HAP-1 (cell line): ENCODE measurements at regions not wholly inside any gene's neighbourhood (a gene's known extent, or its start where the extent isn't known, plus 50 kb on each side); places are given as distances from the start of the nearest gene placed in this dataset.
"Not testable (repeated sequence)": the region's sequence is repeated elsewhere in the genome, so short reads cannot be mapped to it uniquely, and the experiment has no call there.

Source experiments
- DNase-seq, 2 experiments: peaks; one replicate each; pipeline ENCODE4 v3.0.0-alpha.2; 2016 to 2020; ENCODE audit warnings: low spot score in 2 of 2
- H3K27me3 ChIP-seq: fragments of 250-450 bp; sonication (Bioruptor Pico); 2 replicates; pipeline ENCODE4 v1.5.1; 2020; ENCODE audit warnings: low read depth, mild to moderate bottlenecking, moderate library complexity
- H3K36me3 ChIP-seq: fragments of 250-450 bp; sonication (Bioruptor Pico); replicated peaks from 2 replicates; pipeline ENCODE4 v1.5.1; 2020; ENCODE audit warnings: mild to moderate bottlenecking
- H3K4me1 ChIP-seq: fragments of 250-450 bp; sonication (Bioruptor Pico); 2 replicates; pipeline ENCODE4 v1.5.1; 2020; ENCODE audit warnings: mild to moderate bottlenecking
- H3K4me3 ChIP-seq: fragments of 250-450 bp; sonication (Bioruptor Pico); 2 replicates; pipeline ENCODE4 v1.5.1; 2020; ENCODE audit warnings: mild to moderate bottlenecking, moderate library complexity
- H3K9me3 ChIP-seq: fragments of 250-450 bp; sonication (Bioruptor Pico); 2 replicates; pipeline ENCODE4 v1.5.1; 2020; ENCODE audit warnings: mild to moderate bottlenecking, moderate library complexity
- in situ Hi-C: fragments of 300-500 bp; cut with MboI; formaldehyde crosslinking; loops from 3 replicates; pipeline ENCODE4 v1.14.3; 2020; ENCODE audit warnings: low sequenced_read_pairs, inconsistent platforms, mixed read lengths

DNA sequence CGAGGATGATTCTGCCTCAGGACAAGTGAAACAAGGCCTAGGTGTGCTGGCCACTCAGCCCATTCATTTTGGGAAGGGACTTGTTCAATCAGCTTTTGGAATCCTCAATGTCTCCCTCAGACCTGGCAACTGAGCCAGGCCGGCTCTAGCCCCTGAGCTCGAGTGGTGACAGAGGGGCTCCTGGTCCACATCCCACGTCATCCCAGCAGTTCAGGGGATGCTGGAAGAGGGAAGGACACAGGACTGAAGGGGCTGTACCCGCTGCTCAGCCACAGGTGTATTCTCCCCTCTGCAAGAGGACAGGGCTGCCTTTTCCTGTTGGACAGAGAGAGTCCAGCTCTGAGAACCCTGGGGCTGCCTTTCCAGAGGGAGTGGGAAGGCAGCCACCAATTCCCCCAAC is 244.6 kb upstream of the SFSWAP start:
- H3K27me3 ChIP-seq, result no peaks in the 10 kb centered on the region
- H3K9me3 ChIP-seq, result no peaks in the 10 kb centered on the region
- in situ Hi-C loops, result no loop called here
- H3K36me3 ChIP-seq, result no peaks in the 10 kb centered on the region
- no peak overlapping the region for H3K4me3 ChIP-seq
- no peaks in the 10 kb centered on the region for H3K4me1 ChIP-seq
- no peak for DNase-seq

DNA sequence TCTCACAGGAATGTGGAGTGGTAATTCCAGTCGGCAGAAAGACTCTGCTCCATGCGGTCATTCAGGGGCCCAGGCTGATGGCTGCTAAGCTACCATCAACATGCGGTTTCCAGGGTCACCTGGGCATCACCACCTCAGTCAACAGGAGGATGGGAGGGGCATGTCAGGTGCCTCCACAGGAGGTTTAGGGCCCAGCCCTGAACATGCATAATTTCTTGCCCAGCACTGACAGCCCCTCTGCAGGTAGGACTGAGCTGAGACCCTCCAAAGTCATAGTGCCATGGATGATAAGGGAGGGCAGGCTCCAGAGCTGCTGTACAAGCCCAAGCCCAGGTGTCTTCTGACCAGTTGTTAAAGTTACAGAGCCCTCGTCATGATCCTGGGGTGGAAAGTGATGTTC is 244.0 kb upstream of the SFSWAP start:
- in situ Hi-C loops, result no loop called here
- Histone ChIP-seq H3K4me1 (no peaks in the 10 kb centered on the region), H3K9me3 (no peaks in the 10 kb centered on the region), H3K4me3 (no peak overlapping the region), H3K27me3 (no peaks in the 10 kb centered on the region), H3K36me3 (no peaks in the 10 kb centered on the region)
- no peak for DNase-seq

DNA sequence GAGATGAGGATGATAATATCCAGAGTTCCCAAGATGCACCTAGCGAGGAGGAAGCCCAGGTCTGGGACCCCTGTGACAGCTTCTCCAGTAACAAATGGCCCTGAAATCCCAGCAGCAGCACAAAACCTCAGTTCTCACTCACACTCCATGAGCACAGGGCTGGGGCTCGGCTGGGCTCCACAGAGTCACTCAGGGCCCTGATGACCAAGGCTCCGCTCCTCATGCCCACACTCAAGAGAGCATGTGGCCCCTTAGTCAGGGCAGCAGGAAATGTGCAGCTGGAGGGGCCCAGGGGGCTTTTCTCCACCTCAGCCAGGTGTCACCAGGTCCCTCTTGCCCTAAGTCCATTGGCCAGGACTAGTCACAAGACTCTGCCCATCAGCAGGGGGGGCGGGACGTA is 242.7 kb upstream of the SFSWAP start:
- in situ Hi-C loops, result no loop called here
- Histone ChIP-seq H3K4me3 (no peak overlapping the region), H3K4me1 (no peaks in the 10 kb centered on the region), H3K27me3 (no peaks in the 10 kb centered on the region), H3K36me3 (no peaks in the 10 kb centered on the region), H3K9me3 (no peaks in the 10 kb centered on the region)
- no peak for DNase-seq

DNA sequence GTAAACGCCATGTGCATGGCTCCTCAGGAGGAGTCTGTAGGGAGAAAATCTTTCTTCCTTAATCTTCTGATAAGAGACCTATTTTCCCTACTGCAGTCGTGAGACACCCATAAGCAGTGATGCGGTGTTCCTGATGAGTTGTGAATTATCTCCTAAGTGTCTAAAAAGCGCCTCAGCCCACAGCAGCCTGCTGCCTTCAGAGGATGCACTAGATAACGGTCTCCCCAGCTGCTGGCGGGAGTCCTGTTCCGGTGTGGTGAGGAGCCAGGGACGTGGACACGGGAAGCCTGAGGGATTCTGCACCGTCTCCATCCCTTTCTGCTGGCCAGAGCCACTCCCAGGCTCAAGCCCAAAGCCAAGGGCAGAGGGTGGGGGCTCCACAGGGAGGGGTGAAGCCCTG is 240.9 kb upstream of the SFSWAP start:
- H3K9me3 ChIP-seq, DNase-seq, H3K4me1 ChIP-seq, H3K27me3 ChIP-seq, H3K36me3 ChIP-seq, in situ Hi-C loops, H3K4me3 ChIP-seq: not testable (repeated sequence)

DNA sequence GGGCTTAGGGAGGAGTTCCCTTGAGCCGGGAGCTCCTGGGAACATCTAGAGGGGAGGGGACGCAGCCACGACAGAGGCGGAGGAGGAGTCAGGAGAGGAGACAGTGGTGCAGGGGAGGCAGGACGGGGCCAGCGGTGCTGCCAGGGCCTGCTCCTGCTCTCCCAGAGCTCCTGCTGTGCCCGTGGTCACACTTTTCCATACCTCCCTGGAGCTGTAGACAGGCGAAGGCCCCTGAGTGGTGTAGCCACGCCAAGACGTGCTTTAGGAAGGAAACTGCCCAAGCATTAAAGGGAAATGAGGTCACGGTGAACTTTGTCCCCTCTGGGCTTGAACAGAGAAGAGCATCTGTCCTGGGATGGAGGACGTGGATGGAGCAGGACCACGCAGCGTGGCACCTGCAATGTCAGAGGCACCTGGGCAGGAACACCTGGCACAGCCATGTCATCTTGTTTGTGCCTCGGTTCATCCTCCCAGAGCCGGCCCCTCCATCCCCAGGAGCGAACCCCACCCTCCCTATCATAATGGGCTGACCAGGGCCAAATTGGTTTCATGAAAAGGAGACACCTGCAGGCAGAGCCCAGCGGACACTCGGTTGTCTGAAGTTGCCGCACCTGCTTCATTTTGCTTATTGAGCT is 239.5 kb upstream of the SFSWAP start:
- in situ Hi-C loops, result no loop called here
- Histone ChIP-seq H3K27me3 (no peaks in the 10 kb centered on the region), H3K4me1 (no peaks in the 10 kb centered on the region), H3K9me3 (no peaks in the 10 kb centered on the region), H3K4me3 (no peak overlapping the region), H3K36me3 (no peaks in the 10 kb centered on the region)
- DNase-seq, result no peak

DNA sequence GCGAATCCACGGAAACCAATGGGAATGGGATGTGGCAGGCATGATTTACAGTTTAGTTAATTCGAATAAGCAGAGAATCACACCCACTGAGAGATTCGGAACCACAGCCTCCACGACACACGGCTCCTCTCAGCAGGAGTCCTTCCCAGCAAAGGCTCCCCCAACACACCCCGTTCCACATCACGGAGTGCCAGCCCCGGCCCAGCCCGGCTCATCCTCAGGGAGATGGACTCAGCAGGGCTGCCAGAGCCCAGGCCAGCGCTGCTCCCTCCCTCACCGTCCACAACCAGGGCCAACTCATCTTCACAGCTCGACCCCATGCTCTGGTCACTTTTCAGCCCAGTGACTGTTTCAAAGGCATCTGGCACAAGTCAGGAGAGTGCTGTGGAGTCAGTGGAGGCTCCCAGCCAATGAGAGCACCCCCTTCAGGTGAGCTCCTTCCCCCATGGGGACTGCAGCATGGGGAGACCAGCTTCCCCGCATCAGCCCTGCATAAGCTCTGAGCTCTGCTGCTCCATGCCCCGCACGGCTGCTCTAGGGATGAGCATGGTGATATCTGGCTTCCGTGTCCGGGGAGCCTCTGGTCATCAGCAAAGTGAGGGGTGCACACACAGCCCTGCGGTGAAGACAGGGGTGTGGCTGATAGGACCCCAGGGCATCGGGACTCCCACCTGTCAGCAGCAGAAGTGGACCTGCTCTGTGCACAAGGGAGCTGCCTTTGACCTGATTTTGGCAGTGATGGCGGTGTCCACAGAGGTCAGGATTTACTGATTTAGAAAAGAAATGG is 238.8 kb upstream of the SFSWAP start:
- no peaks in the 10 kb centered on the region for H3K9me3 ChIP-seq
- in situ Hi-C loops, result no loop called here
- no peak overlapping the region for H3K4me3 ChIP-seq
- no peaks in the 10 kb centered on the region for H3K4me1 ChIP-seq
- no peaks in the 10 kb centered on the region for H3K27me3 ChIP-seq
- no peak for DNase-seq
- no peaks in the 10 kb centered on the region for H3K36me3 ChIP-seq

DNA sequence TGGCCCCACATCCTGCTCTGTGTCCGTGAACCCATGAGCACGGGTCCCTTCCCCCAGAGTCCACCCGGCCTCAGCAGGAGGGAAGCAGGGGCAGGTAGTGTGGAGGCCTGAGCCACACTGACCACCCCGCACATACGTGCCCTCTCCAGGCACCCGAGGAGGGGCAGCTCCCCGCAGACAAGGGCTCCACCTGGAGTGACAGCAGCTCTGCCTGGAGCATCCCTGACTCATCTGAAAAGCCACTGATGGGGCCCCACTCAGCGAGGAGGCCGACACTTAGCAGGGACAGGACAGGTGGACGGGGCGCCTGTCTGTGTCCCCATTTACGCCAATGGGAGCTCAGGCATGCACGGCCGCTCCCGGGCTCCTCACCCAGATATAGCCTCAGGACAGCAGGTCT is 237.6 kb upstream of the SFSWAP start:
- Histone ChIP-seq H3K9me3 (no peaks in the 10 kb centered on the region), H3K4me3 (no peak overlapping the region), H3K4me1 (no peaks in the 10 kb centered on the region), H3K27me3 (no peaks in the 10 kb centered on the region), H3K36me3 (no peaks in the 10 kb centered on the region)
- in situ Hi-C loops, result no loop called here
- no peak for DNase-seq

DNA sequence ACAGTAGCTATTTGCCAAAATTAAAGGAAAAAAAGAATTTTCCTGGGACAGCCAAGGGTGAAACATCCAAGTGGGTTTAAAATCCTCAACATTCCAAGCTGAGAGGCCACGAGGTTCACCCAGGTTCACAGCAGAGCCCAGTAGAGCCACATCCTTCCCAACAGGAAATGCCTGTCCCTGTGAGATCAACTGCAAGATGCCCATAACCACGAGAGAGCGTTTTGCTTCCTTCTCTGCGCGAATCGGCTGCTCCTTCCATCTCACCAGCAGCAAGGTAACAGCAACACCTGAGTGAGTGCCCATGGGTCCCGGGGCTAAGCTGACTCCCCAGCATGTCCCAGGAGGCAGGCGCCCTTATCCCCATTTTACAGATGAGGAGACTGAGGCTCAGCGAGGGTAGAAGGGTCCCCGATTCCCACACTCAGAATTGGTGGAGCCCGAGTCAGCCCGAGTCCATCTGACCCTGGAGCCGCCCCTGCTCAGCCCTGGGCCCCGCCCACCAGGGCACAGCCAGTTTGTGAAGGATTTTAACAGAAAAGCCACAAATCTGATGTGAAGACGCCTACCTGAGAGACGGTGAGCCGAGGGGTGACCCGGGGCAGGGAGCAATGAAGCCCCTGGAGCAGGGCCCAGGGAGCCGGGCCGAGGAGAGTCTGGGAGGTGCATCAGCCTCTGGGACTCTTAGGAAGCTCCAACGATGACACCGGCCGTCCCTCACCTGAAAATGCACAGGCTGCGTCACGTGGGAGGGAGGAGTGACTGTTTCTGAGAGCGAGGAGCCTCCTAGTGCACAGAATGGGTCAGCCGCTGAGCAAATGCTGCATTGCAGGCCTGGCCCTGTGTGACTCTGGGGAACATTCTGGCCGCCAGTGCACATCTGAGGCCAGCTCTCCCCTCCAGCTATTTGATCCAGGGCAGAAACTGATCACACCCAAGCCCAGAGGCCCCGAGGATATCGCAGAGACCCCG is 236.9 kb upstream of the SFSWAP start:
- in situ Hi-C loops, result no loop called here
- no peaks in the 10 kb centered on the region for H3K4me1 ChIP-seq
- no peak for DNase-seq

DNA sequence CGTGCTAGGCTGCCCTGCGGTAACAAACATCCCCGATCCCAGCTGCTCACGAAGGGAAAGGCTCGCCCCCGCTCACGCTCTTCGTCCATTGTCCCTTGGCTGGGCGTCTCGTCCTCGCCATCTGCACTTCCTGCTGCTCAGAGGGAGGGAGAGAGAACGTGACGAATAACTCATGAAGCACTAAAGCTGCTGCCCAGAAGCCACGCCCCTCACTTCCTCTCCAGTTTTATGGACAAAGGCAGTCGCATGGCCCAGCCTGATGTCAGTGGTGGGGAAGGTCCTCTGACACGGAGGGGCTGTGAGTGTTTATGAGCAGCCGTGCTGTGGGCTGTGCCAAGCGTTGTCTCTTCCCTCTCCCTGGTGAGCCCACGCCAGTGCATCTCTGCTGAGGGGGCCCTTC is 235.9 kb upstream of the SFSWAP start:
- H3K9me3 ChIP-seq, in situ Hi-C loops, H3K27me3 ChIP-seq, H3K36me3 ChIP-seq, DNase-seq, H3K4me1 ChIP-seq, H3K4me3 ChIP-seq: not testable (repeated sequence)

More for the DNA sequence above, 236.9 kb upstream of the SFSWAP start:
- Histone ChIP-seq H3K9me3 (no peaks in the 10 kb centered on the region), H3K36me3 (no peaks in the 10 kb centered on the region), H3K4me3 (no peak overlapping the region), H3K27me3 (no peaks in the 10 kb centered on the region)

DNA sequence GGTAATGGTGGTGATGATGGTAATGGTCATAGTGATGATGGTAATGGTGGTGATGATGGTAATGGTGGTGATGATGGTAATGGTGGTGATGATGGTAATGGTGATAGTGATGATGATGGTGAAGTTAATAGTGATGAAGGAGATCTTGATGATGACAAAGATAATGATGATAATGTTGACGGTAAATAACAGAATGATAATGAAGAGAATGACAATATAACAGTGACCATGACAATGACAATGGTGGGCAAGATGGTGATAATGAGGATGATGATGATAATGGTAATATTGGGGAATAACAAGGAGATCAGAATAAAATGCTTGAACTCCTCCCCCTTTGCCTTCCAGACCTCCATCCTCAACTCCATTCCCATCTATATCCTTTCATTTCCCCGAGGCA is 233.3 kb upstream of the SFSWAP start:
- Histone ChIP-seq H3K4me3 (no peak overlapping the region), H3K36me3 (no peaks in the 10 kb centered on the region), H3K27me3 (no peaks in the 10 kb centered on the region), H3K9me3 (no peaks in the 10 kb centered on the region), H3K4me1 (no peaks in the 10 kb centered on the region)
- in situ Hi-C loops, result no loop called here
- DNase-seq, result no peak

DNA sequence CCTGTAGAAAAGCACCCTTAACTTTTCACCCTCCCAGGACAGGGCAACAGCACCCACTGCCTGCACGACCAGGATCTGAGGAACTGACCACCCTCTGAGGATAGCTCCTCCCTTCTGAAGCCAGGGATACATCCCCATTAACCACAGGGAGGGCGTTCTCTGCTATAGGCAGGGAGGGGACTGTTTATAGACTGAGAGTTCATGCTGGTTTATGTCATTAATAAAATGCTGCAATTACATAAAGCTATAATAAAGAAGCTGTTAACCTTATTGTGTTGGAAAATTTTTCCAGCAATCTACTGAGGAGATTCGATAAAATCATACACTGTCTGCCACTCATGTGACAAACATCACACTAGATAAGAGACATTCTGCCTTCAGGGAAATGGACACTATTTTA is 232.4 kb upstream of the SFSWAP start:
- Histone ChIP-seq H3K9me3 (no peaks in the 10 kb centered on the region), H3K4me1 (no peaks in the 10 kb centered on the region), H3K36me3 (no peaks in the 10 kb centered on the region), H3K4me3 (no peak overlapping the region), H3K27me3 (no peaks in the 10 kb centered on the region)
- in situ Hi-C loops, result no loop called here
- DNase-seq, result no peak

DNA sequence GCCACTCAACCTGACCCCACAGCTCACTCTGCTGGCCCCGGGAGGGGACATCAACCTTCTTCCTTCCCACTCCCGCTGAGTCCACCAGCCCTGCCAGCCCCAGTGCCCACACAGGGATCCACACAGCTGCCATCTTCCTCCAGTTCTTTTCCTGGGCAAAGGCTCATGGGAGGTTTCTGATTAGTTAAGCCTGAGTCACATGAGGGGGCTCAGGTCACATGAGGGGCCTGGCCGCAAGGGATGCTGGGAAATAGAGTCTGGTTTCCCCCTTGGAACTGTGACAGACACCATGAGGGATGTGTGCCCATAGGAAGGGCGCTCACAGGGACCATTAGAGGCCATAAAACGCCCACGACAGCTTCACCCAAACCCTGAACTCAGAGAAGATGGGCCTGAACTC is 228.7 kb upstream of the SFSWAP start:
- in situ Hi-C loops, result no loop called here
- Histone ChIP-seq H3K27me3 (peaks cover 3% of the 10 kb centered on the region; the same call in 1 of the 2 replicates), H3K4me3 (no peak overlapping the region), H3K36me3 (no peaks in the 10 kb centered on the region), H3K9me3 (no peaks in the 10 kb centered on the region), H3K4me1 (no peaks in the 10 kb centered on the region)
- no peak for DNase-seq

DNA sequence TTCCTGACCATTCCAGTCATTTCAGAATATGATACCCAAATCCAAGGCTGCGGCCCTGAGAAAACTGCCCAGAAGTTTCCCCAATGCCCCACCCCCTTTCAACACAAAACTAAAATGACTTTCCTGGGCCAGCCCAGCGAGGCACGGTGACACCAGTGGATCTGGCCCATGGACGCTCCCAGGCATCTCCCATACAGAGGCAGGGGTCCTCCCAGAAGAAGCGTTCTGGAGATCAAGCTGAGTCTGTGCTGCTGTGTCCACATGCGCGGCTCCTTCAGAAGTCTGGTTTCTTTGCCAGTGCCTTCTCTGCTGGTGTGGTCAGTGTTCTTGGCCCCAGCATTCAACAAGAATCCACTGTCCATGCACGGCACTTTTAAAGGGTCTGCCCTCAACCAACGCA is 228.2 kb upstream of the SFSWAP start:
- Histone ChIP-seq H3K27me3 (peaks cover 3% of the 10 kb centered on the region; the same call in 1 of the 2 replicates), H3K4me1 (no peaks in the 10 kb centered on the region), H3K36me3 (no peaks in the 10 kb centered on the region), H3K9me3 (no peaks in the 10 kb centered on the region), H3K4me3 (no peak overlapping the region)
- in situ Hi-C loops, result no loop called here
- no peak for DNase-seq
